ENCODE measurements at regions not wholly inside any gene's neighbourhood (a gene's known extent, or its start where the extent isn't known, plus 50 kb on each side); places are given as distances from the start of the nearest gene placed in this dataset.

DNA sequence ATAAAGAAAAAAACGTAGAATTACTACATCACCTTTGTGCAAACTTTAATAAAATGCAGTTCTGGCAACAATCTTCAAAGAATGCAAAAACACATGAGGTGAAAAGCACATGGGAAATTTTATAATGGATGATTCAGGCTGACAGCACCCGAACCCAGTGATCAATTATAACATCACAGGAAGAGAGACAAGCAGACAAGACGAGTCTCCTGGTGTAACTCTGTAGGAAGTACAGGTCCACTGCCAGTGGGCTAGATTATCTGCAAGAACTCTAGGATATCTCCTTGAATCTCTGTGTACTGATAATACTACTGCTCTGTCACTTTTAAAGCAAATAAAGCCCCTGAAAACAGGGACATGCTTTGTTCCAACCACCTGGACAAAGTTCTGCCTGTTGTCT, 58.9 kb upstream of the NXF3 start:
- H3K27me3 ChIP-seq (replicated peaks in 1 of 7): peaks cover 0 to 10% (median 0%) of the 10 kb centered on the region in 7 donors
- WGBS, 5 donors: 48 to 65% (median 58%) methylated on average over 3 of the region's 3 CpGs
- no peak for DNase-seq
- H3K4me1 ChIP-seq: no peaks in the 10 kb centered on the region
- TF ChIP-seq POLR2A (IDR thresholded peaks at IDR 0.05): no peak
- TF ChIP-seq, protein P1, sequence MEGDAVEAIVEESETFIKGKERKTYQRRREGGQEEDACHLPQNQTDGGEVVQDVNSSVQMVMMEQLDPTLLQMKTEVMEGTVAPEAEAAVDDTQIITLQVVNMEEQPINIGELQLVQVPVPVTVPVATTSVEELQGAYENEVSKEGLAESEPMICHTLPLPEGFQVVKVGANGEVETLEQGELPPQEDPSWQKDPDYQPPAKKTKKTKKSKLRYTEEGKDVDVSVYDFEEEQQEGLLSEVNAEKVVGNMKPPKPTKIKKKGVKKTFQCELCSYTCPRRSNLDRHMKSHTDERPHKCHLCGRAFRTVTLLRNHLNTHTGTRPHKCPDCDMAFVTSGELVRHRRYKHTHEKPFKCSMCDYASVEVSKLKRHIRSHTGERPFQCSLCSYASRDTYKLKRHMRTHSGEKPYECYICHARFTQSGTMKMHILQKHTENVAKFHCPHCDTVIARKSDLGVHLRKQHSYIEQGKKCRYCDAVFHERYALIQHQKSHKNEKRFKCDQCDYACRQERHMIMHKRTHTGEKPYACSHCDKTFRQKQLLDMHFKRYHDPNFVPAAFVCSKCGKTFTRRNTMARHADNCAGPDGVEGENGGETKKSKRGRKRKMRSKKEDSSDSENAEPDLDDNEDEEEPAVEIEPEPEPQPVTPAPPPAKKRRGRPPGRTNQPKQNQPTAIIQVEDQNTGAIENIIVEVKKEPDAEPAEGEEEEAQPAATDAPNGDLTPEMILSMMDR (IDR thresholded peaks at IDR 0.05 in 8 of 11, conservative IDR thresholded peaks at IDR 0.05 in 3 of 11): no peak
- no peak for TF ChIP-seq POLR2AphosphoS5 (IDR thresholded peaks at IDR 0.05)
- intact Hi-C loops (cut with DNase I; ENCODE audit: low total_unique reads): no loop called here
- H3K9me3 ChIP-seq: no peaks in the 10 kb centered on the region
- no peak overlapping the region for H3K27ac ChIP-seq
- no peaks in the 10 kb centered on the region for H3K36me3 ChIP-seq
- H3K4me3 ChIP-seq: no peak overlapping the region

DNA sequence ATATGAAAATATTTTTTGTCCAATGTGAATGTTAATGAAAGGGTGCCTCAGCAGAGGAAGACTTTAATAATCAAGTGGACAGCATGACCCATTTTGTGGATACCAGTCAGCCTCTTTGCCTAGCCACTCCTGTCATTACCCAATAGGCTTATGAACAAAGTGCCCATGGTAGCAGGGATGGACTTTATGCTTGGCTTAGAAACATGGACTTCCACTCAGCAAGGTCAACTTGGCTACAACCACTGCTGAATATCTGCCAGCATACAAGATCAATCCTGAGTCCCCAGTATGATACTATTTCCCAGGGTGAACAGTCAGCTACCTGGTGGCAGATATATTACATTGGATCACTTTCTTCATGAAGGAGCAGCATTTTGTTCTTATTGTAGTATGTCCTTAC, 56.7 kb upstream of the NXF3 start:
- DNase-seq: no peak
- intact Hi-C loops (cut with DNase I; ENCODE audit: low total_unique reads): no loop called here

DNA sequence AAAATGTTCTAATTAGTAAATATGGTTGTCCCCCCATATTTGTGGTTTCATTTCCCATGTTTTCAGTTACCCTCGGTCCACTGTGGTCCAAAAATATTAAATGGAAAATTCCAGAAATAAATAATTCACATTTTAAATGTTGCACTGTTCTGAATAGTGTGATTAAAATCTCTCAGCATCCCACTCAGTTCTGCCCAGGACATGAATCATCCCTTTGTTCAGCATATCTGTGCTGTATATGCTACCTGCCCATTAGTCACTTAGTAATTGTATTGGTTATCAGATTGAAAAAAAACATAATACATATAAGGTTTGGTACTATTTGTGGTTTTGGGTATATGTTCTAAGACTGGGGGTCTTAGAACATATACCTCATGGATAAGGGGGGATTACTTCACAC, 55.1 kb upstream of the NXF3 start:
- Histone ChIP-seq H3K9me3 (no peaks in the 10 kb centered on the region), H3K4me1 (no peaks in the 10 kb centered on the region), H3K27me3 (replicated peaks in 1 of 7) (peaks cover 0 to 10% (median 0%) of the 10 kb centered on the region in 7 donors), H3K36me3 (no peaks in the 10 kb centered on the region), H3K4me3 (no peak overlapping the region), H3K27ac (no peak overlapping the region)
- DNase-seq: no peak
- TF ChIP-seq POLR2A (IDR thresholded peaks at IDR 0.05): no peak
- no peak for TF ChIP-seq POLR2AphosphoS5 (IDR thresholded peaks at IDR 0.05)
- intact Hi-C loops (cut with DNase I; ENCODE audit: low total_unique reads): no loop called here
- 50 to 83% (median 62%) methylated on average over 1 of the region's 1 CpG for WGBS, 5 donors

More for the DNA sequence above, 56.7 kb upstream of the NXF3 start:
- TF ChIP-seq, protein P1 (IDR thresholded peaks at IDR 0.05 in 8 of 11, conservative IDR thresholded peaks at IDR 0.05 in 3 of 11): no peak
- TF ChIP-seq POLR2A (IDR thresholded peaks at IDR 0.05) (no peak), POLR2AphosphoS5 (IDR thresholded peaks at IDR 0.05) (no peak)
- no peak overlapping the region for H3K4me3 ChIP-seq
- no peak overlapping the region for H3K27ac ChIP-seq
- H3K9me3 ChIP-seq: no peaks in the 10 kb centered on the region
- no peaks in the 10 kb centered on the region for H3K4me1 ChIP-seq
- H3K36me3 ChIP-seq: no peaks in the 10 kb centered on the region
- peaks cover 0 to 10% (median 0%) of the 10 kb centered on the region in 7 donors for H3K27me3 ChIP-seq (replicated peaks in 1 of 7)

Measured in spleen (tissue), 11 donors.